ENCODE measurements at regions not wholly inside any gene's neighbourhood (a gene's known extent, or its start where the extent isn't known, plus 50 kb on each side); places are given as distances from the start of the nearest gene placed in this dataset.

GRCh38 chrX:34716302-34716701 is 59.2 kb upstream of the TMEM47 start:
- no peak overlapping the region for H3K4me3 ChIP-seq
- H3K36me3 ChIP-seq, result no peaks in the 10 kb centered on the region
- no peaks in the 10 kb centered on the region for H3K27me3 ChIP-seq (ENCODE audit: low read depth)
- no peak overlapping the region for H3K27ac ChIP-seq
- H3K9me3 ChIP-seq, result no peaks in the 10 kb centered on the region
- no peak for DNase-seq
- no peak for TF ChIP-seq CTCF (IDR thresholded peaks at IDR 0.05)
- no peaks in the 10 kb centered on the region for H3K4me1 ChIP-seq
- ATAC-seq, result no peak
- intact Hi-C loops (cut with DNase I), result no loop called here

- DNase-seq (no peak), ATAC-seq (no peak)
- Histone ChIP-seq H3K36me3 (no peaks in the 10 kb centered on the region), H3K4me1 (no peaks in the 10 kb centered on the region), H3K9me3 (no peaks in the 10 kb centered on the region), H3K27me3 (ENCODE audit: low read depth) (no peaks in the 10 kb centered on the region), H3K4me3 (no peak overlapping the region), H3K27ac (no peak overlapping the region)
- intact Hi-C loops (cut with DNase I), result no loop called here
- TF ChIP-seq CTCF (IDR thresholded peaks at IDR 0.05), result no peak
These were observed 77.3 kb upstream of the TMEM47 start for GRCh38 chrX:34734383-34734782.

- no peaks in the 10 kb centered on the region for H3K36me3 ChIP-seq
- no peaks in the 10 kb centered on the region for H3K9me3 ChIP-seq
- H3K4me1 ChIP-seq, result no peaks in the 10 kb centered on the region
- intact Hi-C loops (cut with DNase I), result no loop called here
- H3K27ac ChIP-seq, result no peak overlapping the region
- DNase-seq (no peak), ATAC-seq (no peak)
- H3K4me3 ChIP-seq, result no peak overlapping the region
- TF ChIP-seq CTCF (IDR thresholded peaks at IDR 0.05), result no peak
- H3K27me3 ChIP-seq (ENCODE audit: low read depth), result no peaks in the 10 kb centered on the region
These were observed 87.4 kb upstream of the TMEM47 start for GRCh38 chrX:34744521-34744920.

- Histone ChIP-seq H3K27ac (no peak overlapping the region), H3K9me3 (no peaks in the 10 kb centered on the region), H3K4me3 (no peak overlapping the region), H3K27me3 (ENCODE audit: low read depth) (no peaks in the 10 kb centered on the region), H3K36me3 (no peaks in the 10 kb centered on the region), H3K4me1 (no peaks in the 10 kb centered on the region)
- ATAC-seq (no peak), DNase-seq (no peak)
- no peak for TF ChIP-seq CTCF (IDR thresholded peaks at IDR 0.05)
- intact Hi-C loops (cut with DNase I), result no loop called here
These were observed 92.8 kb upstream of the TMEM47 start for GRCh38 chrX:34749896-34750295.

GRCh38 chrX:34764852-34765361 is 107.8 kb upstream of the TMEM47 start:
- Histone ChIP-seq H3K27ac (no peak overlapping the region), H3K9me3 (no peaks in the 10 kb centered on the region), H3K4me3 (no peak overlapping the region), H3K36me3 (no peaks in the 10 kb centered on the region), H3K27me3 (ENCODE audit: low read depth) (no peaks in the 10 kb centered on the region), H3K4me1 (no peaks in the 10 kb centered on the region)
- DNase-seq (no peak), ATAC-seq (no peak)
- intact Hi-C loops (cut with DNase I), result no loop called here
- no peak for TF ChIP-seq CTCF (IDR thresholded peaks at IDR 0.05)

GRCh38 chrX:34768290-34768689 is 111.2 kb upstream of the TMEM47 start:
- intact Hi-C loops (cut with DNase I), result no loop called here
- TF ChIP-seq CTCF (IDR thresholded peaks at IDR 0.05), result no peak
- H3K36me3 ChIP-seq, result no peaks in the 10 kb centered on the region
- no peak overlapping the region for H3K4me3 ChIP-seq
- H3K27ac ChIP-seq, result no peak overlapping the region
- no peak for ATAC-seq
- H3K27me3 ChIP-seq (ENCODE audit: low read depth), result no peaks in the 10 kb centered on the region
- no peaks in the 10 kb centered on the region for H3K9me3 ChIP-seq
- H3K4me1 ChIP-seq, result no peaks in the 10 kb centered on the region
- DNase-seq, result no peak
